HG02571 (cell line): ENCODE measurements at regions not wholly inside any gene's neighbourhood (a gene's known extent, or its start where the extent isn't known, plus 50 kb on each side); places are given as distances from the start of the nearest gene placed in this dataset.
"Not testable (repeated sequence)": the region's sequence is repeated elsewhere in the genome, so short reads cannot be mapped to it uniquely, and the experiment has no call there.

Experiments
- ATAC-seq: cut with Tn5 transposase; IDR thresholded peaks from one replicate; pipeline ENCODE4 v1.9.1; 2021; ENCODE audit warnings: mild to moderate bottlenecking, moderate library complexity; ENCODE audit not compliant: unreplicated experiment

DNA sequence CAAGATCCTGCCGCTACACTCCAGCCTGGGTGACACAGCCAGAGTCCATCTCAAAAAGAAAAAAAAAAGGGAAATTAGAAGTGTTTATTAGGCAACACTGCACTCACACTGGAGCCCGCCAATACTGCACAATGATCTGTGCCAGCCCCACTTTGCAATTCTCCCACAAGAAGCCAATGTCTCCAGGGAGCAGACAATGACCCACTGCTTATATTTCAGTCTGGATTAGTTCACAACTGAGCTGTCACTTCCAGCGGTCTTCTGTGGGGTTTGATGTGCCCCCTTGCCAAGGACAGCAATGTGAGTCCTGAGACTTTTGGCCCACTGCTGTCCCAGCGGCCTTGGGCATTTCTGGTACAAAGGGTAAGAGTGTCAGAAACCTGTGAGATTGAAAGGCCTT is 85.6 kb upstream of the PPM1B start:
- no peak for ATAC-seq

DNA sequence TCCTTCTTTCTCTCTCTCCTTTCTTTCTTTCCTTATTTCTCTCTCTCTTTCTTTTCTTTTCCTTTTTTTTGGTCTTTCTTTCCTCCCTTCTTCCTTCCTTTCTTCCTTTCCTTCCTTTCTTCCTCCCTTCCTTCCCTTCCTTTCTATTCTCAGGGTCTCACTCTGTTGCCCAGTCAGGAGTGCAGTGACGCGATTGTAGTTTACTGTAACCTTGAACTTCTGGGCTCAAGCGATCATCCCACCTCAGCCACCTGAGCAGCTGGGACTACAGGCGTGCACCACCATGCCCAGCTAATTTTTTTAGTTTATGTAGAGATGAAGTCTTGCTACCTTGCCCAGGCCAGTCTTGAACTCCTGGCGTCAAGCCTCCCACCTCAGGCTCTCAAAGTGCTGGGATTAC is 83.8 kb upstream of the PPM1B start:
- ATAC-seq: no peak

DNA sequence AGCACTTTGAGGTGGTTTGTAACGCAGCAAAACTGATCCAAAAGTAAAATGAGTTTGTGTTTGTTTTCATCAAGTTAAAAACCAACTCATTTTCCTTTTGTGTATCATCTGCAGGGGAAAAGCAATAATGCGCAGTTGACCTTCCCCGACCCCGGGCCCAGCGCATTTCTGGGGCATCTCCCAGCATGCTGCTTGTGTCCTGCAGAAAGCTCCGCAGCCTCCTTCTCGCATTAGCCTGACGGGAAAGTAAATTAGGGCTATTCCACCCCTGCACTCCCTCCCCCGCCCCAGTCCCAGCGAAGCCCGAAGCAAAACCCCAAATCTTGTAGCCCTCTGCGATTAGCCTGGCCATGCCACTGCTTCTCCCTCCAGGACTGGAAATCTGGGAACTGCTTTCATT is 82.0 kb upstream of the PPM1B start:
- ATAC-seq: no peak

DNA sequence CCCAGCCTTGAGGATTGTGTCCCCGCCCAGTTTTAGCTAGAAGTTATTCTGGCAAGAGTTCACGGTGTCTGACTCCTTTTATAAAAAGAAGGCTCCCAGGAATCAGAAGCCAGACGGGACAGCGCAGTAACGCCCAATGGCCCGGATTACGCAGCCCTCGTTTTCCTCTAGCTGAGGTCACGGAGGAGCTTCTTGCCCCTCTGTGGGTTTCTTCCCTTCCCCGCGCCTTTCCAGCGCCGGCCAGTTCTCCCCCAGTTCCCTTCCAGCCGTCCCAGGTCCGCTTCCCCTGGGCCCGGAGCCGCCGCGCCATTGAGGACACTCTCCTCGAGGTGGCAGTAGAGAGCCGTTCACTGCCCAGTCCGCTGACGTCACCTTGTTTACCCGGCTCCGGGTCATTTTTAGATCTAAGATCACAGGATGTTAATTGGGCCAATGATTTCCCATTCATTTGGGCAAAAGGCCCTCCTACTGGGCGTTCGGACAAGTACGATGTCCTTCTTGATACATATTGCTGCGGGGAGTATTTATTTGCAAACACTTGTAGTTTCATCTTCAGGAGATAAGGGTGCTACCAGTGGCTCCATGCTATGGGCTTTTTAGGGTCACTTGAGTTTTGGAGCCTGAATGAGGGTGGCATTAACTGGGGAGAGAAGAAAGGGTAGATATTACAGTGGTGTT is 81.5 kb upstream of the PPM1B start:
- ATAC-seq: peak; percentile 88

DNA sequence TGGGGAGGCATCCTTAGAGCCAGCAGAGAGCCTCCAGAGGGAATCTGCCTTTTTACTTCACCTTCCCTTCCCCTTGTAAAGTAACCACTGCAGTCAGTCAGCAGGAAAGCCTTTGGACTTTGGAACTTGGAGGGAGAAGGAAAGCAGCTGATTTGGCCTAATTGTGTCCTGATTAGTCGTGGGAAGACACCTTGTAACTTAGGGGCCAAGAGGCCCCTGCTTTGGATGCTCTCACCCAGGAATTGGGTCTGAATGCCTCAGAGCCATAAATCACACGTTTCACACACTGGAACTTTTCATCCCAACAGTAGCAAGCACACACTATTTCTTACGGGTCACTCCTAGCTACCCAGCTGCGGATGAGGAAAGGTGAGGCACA is 81.0 kb upstream of the PPM1B start:
- no peak for ATAC-seq

DNA sequence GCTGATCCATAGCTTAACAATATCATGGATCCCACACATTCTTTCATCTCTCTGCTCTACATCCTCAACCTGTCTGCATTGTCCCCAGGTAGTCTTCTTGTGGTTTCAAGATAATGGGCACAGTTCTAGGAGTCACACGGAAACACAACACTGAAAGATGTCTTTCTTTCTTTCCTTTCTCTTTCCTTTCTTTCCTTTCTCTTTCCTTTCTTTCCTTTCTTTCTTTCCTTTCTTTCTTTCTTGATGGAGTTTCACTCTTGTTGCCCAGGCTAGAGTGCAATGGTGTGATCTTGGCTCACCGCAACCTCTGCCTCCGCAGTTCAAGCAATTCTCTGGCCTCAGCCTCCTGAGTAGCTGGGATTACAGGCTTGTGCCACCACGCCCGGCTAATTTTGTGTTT is 76.2 kb upstream of the PPM1B start:
- not testable (repeated sequence) for ATAC-seq

DNA sequence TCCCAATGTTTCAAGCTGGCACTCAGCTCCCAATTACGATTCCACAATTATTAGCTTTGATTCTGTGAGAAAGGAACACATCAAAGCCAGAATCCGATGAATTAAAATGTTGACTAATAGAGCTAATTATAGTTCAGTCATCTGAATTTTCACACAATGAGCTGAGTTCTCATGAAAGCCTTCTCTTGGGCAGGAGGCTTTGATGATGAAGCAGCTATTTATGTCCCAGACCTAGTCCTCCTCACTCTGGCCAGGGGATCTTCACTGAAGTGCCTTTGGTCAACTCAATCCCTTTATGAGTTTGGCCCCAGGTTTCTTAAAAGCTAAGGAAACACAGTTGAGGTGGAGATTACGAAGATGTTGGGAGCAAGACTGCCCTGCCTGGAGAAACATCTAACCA is 74.7 kb upstream of the PPM1B start:
- ATAC-seq: no peak

DNA sequence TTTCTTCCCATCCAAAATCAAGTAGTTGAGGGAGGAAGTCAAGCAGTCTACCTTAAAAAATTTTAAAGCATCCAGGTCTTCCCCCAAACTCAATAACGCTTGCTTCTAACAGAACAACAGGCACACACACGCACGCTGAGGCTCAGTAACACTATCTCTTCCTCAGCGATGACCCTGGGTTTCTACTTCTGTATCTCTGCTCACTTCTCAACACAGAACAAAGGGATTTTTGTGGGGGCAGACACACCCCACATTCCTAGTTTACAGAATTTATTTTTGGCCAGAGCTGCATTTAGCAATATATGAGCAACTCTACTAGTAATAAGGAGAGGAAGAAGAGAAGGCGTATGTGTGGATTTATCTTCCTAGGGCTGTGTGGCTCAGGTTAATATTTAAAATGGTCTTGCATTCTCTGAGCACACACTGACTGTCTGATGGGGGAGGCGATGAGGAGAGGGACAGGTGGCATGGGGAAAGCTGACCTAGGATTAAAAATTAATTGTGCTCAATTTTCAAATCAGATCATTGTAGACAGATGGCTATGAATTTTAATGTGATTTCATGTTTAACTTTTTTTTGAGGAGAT is 71.3 kb upstream of the PPM1B start:
- no peak for ATAC-seq

DNA sequence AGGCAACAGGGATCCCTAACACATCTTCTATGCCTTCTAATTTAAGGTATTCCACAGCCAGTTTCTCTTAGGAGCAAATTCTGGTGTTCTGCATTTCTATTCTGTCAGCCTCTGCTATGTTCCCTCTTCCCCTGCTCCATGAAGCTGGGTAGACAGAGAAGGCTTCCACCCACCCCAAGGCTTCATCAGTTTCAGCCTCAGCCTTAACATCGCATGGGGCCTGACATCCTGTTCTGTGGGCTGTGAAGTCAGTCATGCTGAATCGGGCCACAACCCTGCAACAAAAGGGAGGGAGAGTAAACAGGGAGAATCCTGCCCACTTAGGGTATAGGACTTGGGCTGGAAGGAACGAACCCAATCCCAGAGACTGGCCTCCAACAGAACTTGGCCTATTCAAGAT is 70.6 kb upstream of the PPM1B start:
- ATAC-seq: no peak

DNA sequence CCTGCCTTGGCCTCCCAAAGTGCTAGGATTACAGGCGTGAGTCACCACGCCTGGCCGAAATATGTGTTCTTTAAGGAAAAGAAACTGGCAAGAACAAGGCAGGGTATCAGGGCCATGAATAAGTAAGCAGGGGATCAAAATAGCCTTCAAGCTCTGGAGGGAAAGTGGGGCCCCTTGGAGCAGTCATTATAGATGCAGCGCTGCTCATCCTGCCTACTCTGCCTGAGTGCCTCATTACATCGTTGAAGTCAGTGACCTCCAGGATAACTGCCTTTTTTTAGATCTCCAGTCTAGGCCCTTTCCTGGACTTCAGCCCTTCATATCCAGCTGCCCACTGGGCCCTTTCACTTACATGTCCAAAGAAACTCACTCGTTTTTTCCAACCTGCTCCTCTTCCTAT is 69.8 kb upstream of the PPM1B start:
- no peak for ATAC-seq

DNA sequence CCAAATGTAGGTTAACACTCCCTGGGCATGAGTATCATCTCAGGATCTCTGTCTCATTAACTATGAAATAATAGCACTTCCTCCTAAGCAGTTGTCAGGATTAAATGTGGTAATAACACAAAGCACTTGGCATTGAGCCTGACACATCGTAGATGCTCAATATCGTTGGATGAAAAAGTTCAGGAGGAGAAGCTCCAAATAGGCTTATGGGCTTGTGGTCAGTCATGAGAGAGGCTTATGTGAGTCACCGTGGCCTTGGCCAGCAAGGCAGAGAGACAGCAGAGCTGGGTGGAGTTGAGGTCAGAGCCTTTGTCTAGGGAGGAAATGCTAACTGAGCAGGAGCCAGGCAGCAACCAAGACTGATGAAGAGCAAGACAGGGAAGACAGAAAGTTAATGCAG is 68.3 kb upstream of the PPM1B start:
- no peak for ATAC-seq

DNA sequence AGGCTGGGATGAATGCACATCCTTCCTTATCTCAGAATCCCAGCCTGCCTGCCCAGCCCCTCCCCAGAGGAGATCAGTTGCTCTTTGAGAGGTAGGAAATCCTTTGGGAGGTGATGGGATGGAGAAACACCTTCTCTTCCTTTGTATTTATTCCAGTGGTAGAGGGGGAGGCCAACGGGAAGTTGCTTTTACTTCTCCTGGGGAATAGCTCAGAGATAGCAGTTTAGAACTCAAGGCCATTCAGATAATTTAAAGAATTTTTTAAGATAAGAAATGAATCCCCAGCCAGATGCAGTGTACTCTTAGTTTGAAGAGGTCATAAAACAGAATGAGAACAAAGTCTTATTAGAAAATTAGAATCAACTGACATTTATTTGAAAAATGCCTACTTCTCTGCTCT is 67.4 kb upstream of the PPM1B start:
- no peak for ATAC-seq

DNA sequence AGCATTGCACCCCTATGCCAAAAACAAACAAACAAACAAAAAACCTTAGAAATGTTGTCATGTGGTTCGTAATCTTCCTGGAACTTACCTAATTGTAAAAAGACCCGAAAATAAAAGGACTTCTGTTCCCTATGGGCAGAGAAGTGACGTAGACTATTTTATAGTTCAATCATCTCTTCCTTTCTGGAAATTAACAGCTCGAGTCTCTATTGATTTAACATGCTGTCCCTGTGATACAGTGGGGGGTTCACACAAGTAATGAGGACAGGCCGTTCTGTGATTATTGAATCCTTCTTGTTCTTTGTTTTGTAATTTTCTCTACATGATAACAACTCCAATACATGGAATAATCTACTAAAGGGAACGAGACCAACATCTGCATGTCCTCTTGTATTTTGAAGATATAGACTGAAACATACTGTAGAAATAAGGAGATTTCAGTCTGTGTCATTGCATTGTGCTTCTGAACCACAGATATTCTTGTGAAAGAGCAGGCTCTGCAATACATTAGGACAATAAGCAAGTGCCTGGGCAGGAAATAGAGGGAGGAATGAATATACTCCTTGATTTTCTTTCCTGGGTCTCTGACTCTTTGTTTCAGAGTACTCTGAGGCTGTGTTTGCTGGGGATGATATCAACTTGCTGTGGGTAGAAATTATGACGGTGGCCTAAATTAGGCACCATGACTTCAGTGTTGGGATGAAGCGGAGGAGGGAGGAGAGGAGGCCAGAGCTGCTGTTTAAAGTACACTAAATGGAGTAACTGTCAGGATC is 65.7 kb upstream of the PPM1B start:
- ATAC-seq: no peak

DNA sequence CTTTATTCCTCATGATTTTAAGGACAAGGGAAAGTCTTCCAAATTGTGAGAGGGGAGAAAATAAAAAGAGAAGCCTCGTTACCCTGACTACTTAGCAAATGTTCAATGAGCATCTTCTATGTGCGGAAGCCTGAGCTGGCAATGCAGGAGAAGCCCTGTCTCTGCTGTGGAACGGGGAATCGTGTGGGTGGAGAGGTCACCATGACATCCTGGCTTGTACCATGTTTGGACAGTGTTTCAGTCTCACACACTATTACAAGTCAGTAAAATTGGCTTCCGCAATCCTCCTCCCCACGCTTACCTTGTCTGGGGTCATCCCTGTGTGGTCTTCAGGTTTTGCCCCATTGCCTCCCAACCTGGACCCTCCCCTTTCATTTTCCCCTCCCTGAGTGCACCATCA is 65.0 kb upstream of the PPM1B start:
- no peak for ATAC-seq

DNA sequence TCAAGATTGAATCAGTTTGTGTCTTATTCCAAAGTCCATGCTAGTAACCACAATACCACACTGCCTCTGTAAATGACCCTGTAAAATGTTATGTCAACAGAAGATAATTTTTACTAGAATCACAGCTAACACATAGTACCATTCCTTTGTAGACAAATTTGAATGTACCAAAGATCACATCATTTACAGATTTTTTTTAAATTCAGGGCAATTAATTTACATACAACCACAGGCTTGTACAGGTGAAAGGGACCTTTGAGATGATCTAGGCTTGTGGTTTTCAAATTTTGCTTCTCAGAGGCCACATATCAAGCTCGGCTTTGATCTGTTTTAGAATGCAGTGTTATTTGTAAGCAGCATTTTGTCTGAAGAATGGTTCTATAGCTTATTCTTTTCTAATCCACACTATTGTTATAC is 63.8 kb upstream of the PPM1B start:
- no peak for ATAC-seq

DNA sequence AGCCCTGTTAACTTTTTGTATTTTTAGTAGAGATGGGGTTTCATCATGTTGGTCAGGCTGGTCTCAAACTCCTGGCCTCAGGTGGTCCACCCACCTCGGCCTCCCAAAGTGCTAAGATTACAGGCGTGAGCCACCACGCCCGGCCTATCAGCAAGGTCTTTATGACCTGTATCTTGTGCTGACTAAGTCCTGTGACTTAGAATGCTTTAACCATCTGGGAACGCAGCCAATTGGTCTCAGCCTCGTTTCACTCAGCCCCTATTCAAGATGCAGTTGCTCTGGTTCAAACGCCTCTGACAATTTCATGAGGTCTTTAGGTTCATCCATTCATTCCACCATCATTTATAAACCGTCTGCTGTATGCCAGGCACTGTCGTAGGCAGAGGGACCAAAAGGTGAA is 62.2 kb upstream of the PPM1B start:
- ATAC-seq: not testable (repeated sequence)

DNA sequence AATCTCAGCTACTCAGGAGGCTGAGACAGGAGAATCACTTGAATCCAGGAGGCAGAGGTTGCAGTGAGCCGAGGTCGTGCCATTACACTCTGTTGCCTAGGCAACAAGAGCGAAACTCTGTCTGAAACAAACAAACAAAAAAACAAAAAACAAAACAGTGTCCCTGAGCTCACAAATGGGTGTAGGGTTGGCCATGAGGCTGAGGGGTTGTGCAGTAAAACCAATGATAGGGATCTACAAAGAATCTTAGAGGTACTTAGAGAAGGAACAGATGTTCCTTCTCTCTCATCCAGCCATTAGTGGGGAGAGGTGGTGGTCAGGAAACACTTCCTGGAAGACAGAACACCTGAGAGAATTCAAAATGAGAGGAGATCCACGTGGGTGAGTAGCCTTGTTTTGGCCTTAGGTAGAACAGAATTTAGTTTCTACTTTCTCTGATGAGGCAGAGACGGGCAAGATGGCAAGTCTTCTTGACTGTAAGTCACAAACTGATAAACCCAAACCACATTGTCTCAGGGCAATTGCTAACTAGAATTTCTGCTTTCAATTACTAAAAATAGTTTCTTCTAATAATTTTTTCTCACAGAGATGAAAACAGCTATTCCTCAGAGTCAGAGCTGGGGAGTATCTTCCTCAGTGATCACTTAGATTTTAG is 61.5 kb upstream of the PPM1B start:
- no peak for ATAC-seq

DNA sequence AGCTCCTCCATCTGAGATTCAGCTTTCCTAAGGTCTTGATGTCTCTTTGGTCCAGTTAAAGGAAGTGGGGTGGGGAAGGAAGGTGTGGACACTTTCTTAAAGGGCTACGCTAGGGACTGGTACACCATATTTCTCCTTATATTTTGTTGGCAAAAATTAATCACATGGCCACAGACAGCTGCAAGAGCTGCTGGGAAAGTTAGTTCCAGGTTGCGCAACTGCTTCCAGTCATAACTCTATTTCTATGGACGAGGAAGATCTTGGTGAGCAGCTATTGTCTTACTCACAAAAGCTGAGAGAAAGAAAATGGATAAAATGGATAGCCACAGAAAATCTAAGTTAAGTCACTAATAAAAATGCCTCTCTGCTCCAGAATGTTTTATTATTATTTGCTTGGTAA is 60.7 kb upstream of the PPM1B start:
- no peak for ATAC-seq

DNA sequence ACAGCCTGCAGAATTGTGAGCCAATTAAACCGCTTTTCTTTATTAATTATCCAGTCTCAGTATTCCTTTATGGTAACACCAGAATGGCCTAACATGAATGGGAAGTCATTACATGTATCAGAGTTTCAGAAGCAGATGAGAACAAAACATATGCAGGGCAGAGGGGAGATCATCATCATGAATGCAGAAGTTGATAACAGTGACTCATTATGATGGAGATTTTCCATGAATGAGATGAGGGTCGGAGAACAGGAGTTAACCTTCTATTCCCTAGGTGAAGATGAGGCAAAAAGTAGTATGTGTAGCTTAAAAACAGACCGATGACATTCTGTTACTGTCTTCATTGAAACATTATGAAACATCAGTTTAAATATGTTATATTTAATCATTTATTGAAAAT is 59.5 kb upstream of the PPM1B start:
- ATAC-seq: no peak

DNA sequence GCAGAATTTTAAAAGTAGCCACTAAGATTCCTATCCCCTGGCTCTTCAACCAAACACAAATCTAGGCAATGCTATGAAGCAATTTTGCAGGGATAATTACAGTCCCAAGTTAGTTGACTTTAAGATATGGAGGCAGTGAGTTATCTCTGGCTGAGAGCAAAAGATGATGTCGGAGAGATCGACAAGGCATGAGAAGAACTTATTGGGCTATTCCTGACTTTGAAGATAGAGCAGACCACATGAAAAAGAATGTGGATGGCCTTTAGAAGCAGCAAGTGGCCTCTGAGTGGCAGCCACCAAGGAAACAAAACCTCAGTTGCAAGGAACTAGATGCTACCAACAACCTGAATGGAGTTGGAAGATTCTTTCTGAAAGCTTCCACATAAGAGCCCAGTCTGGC is 58.2 kb upstream of the PPM1B start:
- ATAC-seq: no peak

DNA sequence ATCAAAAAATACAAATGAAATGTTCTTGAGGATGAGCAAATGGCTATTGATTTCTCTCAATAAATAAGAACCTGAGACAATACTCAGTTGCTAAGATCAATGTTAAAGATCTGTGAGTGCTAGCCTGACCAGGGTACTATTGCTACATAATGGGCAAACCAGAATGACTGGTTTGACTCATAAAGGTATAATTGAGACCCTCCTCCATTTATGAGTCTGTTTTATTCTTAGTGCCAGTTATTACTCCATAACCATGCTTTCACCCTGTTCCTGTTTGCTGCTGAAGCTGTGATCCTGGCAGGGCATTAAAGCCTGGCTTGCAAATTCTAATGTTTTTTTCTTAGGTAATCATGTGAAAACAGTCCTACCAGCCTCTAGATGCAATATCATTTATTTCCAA is 56.6 kb upstream of the PPM1B start:
- no peak for ATAC-seq

DNA sequence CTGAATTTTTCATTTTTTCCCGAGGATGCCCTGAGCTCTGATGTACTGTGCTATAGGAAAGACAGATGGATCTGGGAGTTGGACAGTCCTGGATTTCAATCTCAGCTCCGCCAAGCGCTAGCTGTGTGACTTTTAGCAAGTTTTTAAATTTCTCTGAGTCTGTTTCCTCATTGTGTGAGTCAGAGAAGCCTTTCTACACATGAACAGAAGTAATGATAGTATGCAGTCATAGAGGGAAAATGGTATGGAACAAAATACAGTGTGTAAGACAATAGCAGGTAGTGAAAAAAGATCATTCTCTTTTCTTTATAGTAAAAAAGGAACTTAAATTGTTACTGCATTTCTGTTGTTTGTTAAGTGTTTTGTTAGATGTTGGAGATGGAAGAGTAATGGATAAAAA is 52.4 kb upstream of the PPM1B start:
- no peak for ATAC-seq
